A673 (cell line): ENCODE measurements at regions not wholly inside any gene's neighbourhood (a gene's known extent, or its start where the extent isn't known, plus 50 kb on each side); places are given as distances from the start of the nearest gene placed in this dataset.

ENCODE experiments used
- CTCF ChIP-seq: fragments of 300-800, 200-600 bp; sonication (generic); conservative IDR thresholded peaks from 2 replicates; pipeline ENCODE4 v1.5.1; 2017; ENCODE audit warnings: low read depth, mild to moderate bottlenecking, antibody characterized with exemption, low read length, moderate library complexity, mixed read lengths
- EZH2 ChIP-seq: fragments of 200-600 bp; sonication (generic); IDR thresholded peaks from 2 replicates; pipeline ENCODE4 v1.6.1; 2017; ENCODE audit warnings: borderline replicate concordance, low read depth, mild to moderate bottlenecking, mixed read lengths, antibody characterized with exemption, low read length; ENCODE audit not compliant: poor library complexity, severe bottlenecking

DNA sequence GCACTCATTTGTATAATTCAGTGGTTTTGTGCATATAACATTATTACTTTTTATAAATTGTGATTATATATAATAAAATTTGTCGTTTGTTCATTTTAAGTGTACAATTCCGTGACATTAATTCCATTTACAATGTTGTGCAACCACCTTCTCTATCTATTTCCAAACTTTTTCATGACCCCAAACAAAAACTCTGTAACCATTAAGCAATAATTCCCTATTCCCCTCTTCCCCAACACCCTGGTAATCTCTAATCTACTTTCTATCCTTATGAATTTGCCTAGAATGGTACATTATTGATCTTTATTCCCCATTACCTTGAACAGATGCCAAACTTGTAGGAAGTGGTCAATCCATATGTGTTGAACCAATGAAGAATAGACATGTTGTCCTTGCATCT, 61.3 kb upstream of the SMIM36 start:
- TF ChIP-seq CTCF = no peak
- no peak for TF ChIP-seq EZH2
